ENCODE measurements at regions not wholly inside any gene's neighbourhood (a gene's known extent, or its start where the extent isn't known, plus 50 kb on each side); places are given as distances from the start of the nearest gene placed in this dataset.

DNA sequence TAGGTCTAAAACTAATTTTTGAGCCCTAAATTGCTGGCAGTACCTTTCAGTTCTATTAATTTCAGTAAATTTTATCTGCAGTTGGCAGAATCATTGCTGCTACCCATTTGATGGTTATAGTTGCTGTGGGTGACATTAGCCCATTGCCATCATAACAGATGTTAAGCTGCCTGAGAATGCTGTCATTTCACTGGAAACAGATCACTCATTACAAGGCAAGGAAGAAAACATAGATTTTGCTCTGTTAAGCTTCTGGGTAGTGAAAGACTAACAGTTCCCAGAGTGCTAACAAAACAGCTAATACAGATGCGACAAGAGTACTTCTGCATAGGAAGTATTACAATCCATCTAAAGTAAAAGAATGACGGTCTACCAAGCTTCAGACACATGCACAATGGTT lies 213.2 kb downstream of the SPANXN3 start (continued):
- TF ChIP-seq, protein P1, sequence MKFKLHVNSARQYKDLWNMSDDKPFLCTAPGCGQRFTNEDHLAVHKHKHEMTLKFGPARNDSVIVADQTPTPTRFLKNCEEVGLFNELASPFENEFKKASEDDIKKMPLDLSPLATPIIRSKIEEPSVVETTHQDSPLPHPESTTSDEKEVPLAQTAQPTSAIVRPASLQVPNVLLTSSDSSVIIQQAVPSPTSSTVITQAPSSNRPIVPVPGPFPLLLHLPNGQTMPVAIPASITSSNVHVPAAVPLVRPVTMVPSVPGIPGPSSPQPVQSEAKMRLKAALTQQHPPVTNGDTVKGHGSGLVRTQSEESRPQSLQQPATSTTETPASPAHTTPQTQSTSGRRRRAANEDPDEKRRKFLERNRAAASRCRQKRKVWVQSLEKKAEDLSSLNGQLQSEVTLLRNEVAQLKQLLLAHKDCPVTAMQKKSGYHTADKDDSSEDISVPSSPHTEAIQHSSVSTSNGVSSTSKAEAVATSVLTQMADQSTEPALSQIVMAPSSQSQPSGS (IDR thresholded peaks at IDR 0.05; ENCODE audit: low read length): no peak
- TF ChIP-seq ZNF274 (IDR thresholded peaks at IDR 0.05; ENCODE audit: borderline replicate concordance, extremely low read depth, low read length): no peak
- no peak for TF ChIP-seq RAD21 (IDR thresholded peaks at IDR 0.05 in 1 of 2, conservative IDR thresholded peaks at IDR 0.05 in 1 of 2; ENCODE audit: low read depth in 2 of 2, low read length in 2 of 2)
- TF ChIP-seq RFX5 (IDR thresholded peaks at IDR 0.05; ENCODE audit: borderline replicate concordance, low read depth, low read length): no peak

Measured in H1 (cell line).